GM20000 (cell line): ENCODE measurements at regions not wholly inside any gene's neighbourhood (a gene's known extent, or its start where the extent isn't known, plus 50 kb on each side); places are given as distances from the start of the nearest gene placed in this dataset.

Experiments
- DNase-seq: peaks from one replicate; pipeline ENCODE4 v3.0.0; 2012; ENCODE audit warnings: low spot score
- TF ChIP-seq, protein P1 (sequence below): IDR thresholded peaks from 2 replicates; pipeline ENCODE4 v1.5.1; 2012; ENCODE audit warnings: mild to moderate bottlenecking, control low read depth; ENCODE audit errors: extremely low read depth, missing control alignments

- no peak for DNase-seq
- TF ChIP-seq, protein P1, sequence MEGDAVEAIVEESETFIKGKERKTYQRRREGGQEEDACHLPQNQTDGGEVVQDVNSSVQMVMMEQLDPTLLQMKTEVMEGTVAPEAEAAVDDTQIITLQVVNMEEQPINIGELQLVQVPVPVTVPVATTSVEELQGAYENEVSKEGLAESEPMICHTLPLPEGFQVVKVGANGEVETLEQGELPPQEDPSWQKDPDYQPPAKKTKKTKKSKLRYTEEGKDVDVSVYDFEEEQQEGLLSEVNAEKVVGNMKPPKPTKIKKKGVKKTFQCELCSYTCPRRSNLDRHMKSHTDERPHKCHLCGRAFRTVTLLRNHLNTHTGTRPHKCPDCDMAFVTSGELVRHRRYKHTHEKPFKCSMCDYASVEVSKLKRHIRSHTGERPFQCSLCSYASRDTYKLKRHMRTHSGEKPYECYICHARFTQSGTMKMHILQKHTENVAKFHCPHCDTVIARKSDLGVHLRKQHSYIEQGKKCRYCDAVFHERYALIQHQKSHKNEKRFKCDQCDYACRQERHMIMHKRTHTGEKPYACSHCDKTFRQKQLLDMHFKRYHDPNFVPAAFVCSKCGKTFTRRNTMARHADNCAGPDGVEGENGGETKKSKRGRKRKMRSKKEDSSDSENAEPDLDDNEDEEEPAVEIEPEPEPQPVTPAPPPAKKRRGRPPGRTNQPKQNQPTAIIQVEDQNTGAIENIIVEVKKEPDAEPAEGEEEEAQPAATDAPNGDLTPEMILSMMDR: no peak
These were observed 275.1 kb upstream of the MPDZ start for GRCh38 chr9:13554626-13555025.

DNA sequence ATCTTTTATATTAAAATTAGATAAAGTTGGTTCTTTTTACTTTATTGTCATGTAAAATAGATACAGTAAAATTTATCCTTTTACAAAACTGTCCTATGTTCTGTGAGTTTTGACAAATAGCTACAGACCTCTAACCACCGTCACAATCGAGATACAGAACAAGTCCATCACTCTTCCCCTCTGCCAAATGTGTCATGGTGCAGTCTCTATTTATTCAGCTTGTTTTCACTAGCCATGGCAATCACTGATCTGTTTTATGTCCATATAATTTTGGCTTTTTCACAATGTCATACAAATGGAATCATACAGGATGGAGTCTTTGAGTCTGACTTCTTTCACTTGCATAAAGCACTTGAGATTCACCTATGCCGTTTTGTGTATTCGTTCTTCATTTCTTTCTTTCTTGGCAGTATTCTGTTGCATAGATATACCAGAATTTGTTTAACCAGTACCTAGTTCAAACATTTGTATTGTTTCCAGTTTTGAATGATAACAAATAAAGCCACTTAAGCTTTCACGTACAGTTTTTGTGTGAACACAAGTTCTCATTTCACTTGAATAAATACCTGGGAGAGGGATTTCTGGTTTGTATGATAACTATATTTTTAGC, 273.2 kb upstream of the MPDZ start:
- no peak for DNase-seq
- TF ChIP-seq, protein P1: no peak

DNA sequence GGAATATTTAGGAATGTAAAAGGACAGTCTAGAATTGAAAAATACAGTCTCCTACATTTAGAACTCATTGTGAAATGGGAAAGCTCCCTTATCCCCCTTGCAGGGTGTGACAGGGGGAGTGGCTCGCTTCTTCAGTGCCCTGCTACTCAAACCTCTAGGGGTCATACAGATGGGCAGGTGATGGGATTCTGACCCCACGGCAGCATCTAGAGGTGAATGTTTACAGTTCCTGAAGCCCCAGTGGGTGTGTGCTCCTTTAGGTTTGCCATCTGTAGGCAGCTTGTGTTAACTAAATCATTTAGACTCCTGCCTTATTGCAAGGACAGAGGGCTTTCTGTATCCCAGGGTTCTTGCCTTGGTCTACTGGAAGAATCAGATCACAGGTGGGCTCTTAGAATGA, 271.0 kb upstream of the MPDZ start:
- TF ChIP-seq, protein P1: no peak
- DNase-seq: no peak

DNA sequence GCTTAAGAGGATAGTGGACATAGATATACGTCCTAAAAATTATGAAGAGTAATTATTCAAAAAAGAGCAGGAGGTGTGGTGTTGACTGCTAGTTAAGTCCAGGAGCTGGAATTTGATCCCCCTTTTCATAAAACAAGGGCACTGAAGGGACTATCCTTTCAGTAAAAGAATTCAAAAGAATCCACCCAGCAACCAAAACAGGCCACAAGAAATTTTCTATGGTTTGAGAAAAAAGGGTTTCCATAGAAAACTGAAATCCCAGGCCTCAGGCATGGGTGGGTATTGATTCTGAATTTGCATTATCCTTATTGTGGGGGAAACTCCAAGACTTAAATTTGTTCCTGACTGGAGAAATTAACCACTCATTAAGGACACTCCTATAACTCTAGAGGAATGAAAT, 269.0 kb upstream of the MPDZ start:
- TF ChIP-seq, protein P1: no peak
- no peak for DNase-seq

DNA sequence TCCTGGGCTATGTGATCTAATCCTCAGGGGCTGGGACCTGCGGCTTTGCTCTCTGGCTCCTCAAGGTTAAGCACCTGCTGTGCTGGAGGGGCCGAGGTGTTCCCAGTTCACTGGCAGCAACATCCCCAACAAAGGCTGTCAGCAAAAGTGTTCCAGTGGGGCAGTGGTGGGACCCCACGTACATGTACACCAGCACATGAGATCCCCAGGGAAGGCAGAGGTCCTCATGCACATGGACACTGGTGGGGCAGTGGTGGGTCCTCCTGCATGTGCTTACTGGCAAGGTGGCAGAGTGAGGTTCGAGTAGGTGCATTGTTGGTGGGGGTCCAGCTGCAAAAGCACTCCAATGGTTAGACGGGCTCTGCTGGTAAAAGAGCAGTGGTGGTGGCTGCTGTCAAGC, 255.6 kb upstream of the MPDZ start:
- TF ChIP-seq, protein P1: no peak
- DNase-seq: no peak

DNA sequence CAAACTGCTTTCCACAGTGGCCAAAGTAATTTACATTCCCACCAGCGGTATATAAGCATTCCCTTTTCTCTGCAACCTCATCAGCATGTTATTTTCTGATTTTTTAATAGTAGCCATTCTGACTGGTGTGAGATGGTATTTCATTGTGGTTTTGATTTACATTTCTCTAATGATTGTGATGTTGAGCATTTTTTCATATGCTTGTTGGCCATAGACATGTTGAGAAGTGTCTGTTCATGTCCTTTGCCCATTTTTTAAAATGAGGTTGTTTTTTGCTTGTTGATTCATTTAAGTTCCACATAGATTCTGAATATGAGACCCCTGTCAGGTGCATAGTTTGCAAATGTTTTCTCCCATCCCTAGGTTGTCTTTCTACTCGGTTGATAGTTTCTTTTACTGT, 254.5 kb upstream of the MPDZ start:
- no peak for DNase-seq
- TF ChIP-seq, protein P1: no peak

DNA sequence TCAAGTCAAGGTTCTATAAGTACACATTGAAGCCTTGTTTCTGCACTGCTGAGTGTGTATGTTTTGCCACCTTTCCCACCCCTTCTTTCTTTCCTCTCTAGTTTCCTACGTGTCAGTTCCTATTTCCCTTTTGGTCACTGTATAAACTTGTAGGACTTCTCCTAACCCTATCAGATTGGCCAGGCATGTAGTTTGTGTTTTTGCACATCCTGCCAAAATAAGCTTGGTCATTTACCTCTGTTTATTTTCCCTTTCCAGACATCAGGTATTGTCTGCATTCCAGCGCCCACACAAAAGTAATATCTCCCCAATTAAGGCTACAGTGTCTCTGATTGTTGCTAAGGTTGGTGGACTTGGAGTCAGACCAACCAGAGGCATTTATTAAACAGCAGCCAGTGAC, 252.9 kb upstream of the MPDZ start:
- TF ChIP-seq, protein P1: no peak
- DNase-seq: no peak
